Activated T-cell treated with anti-CD3 and anti-CD28 coated beads, Interleukin-2, amount 50 U/mL, for 24 hours (primary cell): ENCODE measurements at regions not wholly inside any gene's neighbourhood (a gene's known extent, or its start where the extent isn't known, plus 50 kb on each side); places are given as distances from the start of the nearest gene placed in this dataset.

ENCODE experiments used
- DNase-seq: peaks from one replicate; pipeline ENCODE4 v3.0.0-alpha.2; 2020
- H3K27ac Mint-ChIP-seq: 2 replicates; pipeline ENCODE4 v1.8.0; 2020; ENCODE audit warnings: mild to moderate bottlenecking, mixed read lengths
- H3K27me3 Mint-ChIP-seq: 2 replicates; pipeline ENCODE4 v1.8.0; 2020; ENCODE audit warnings: mixed read lengths
- H3K36me3 Mint-ChIP-seq: 2 replicates; pipeline ENCODE4 v1.8.0; 2020; ENCODE audit warnings: low read depth, mixed read lengths
- H3K4me1 Mint-ChIP-seq: 2 replicates; pipeline ENCODE4 v1.8.0; 2020; ENCODE audit warnings: low read depth, mixed read lengths
- H3K4me3 Mint-ChIP-seq: 2 replicates; pipeline ENCODE4 v1.8.0; 2020; ENCODE audit warnings: mild to moderate bottlenecking, moderate library complexity, mixed read lengths
- H3K9me3 Mint-ChIP-seq: 2 replicates; pipeline ENCODE4 v1.8.0; 2020; ENCODE audit warnings: mixed read lengths

- Mint-ChIP-seq H3K27ac (no peak overlapping the region), H3K9me3 (peaks cover 20% of the 10 kb centered on the region), H3K36me3 (no peaks in the 10 kb centered on the region), H3K4me3 (no peak overlapping the region), H3K27me3 (peaks cover 30% of the 10 kb centered on the region), H3K4me1 (no peaks in the 10 kb centered on the region)
- no peak for DNase-seq
Observed at GRCh38 chr10:30256084-30256483, 93.0 kb downstream of the MTPAP start.

- H3K4me3 Mint-ChIP-seq, result no peak overlapping the region
- no peak overlapping the region for H3K27ac Mint-ChIP-seq
- H3K36me3 Mint-ChIP-seq, result no peaks in the 10 kb centered on the region
- H3K4me1 Mint-ChIP-seq, result no peaks in the 10 kb centered on the region
- peaks cover 20% of the 10 kb centered on the region for H3K9me3 Mint-ChIP-seq
- no peak for DNase-seq
- H3K27me3 Mint-ChIP-seq, result peaks cover 30% of the 10 kb centered on the region
Observed at GRCh38 chr10:30254926-30255325, 94.2 kb downstream of the MTPAP start.

- H3K27ac Mint-ChIP-seq, result no peak overlapping the region
- DNase-seq, result no peak
- H3K9me3 Mint-ChIP-seq, result peaks cover 6% of the 10 kb centered on the region
- no peaks in the 10 kb centered on the region for H3K27me3 Mint-ChIP-seq
- peaks cover 6% of the 10 kb centered on the region for H3K4me1 Mint-ChIP-seq
- H3K36me3 Mint-ChIP-seq, result no peaks in the 10 kb centered on the region
- H3K4me3 Mint-ChIP-seq, result no peak overlapping the region
Observed at GRCh38 chr10:30248728-30249127, 100.3 kb downstream of the MTPAP start.

- peaks cover 6% of the 10 kb centered on the region for H3K4me1 Mint-ChIP-seq
- no peaks in the 10 kb centered on the region for H3K27me3 Mint-ChIP-seq
- H3K9me3 Mint-ChIP-seq, result peaks cover 2% of the 10 kb centered on the region
- H3K36me3 Mint-ChIP-seq, result no peaks in the 10 kb centered on the region
- no peak overlapping the region for H3K4me3 Mint-ChIP-seq
- DNase-seq, result no peak
- no peak overlapping the region for H3K27ac Mint-ChIP-seq
Observed at GRCh38 chr10:30247704-30248103, 101.4 kb downstream of the MTPAP start.

GRCh38 chr10:30241422-30242110, 107.5 kb downstream of the MTPAP start:
- H3K9me3 Mint-ChIP-seq, result no peaks in the 10 kb centered on the region
- no peaks in the 10 kb centered on the region for H3K36me3 Mint-ChIP-seq
- H3K4me1 Mint-ChIP-seq, result no peaks in the 10 kb centered on the region
- H3K27ac Mint-ChIP-seq, result no peak overlapping the region
- DNase-seq, result no peak
- no peak overlapping the region for H3K4me3 Mint-ChIP-seq
- H3K27me3 Mint-ChIP-seq, result peaks cover 5% of the 10 kb centered on the region

GRCh38 chr10:30238836-30239235, 110.2 kb downstream of the MTPAP start:
- H3K27me3 Mint-ChIP-seq, result peaks cover 8% of the 10 kb centered on the region
- H3K4me1 Mint-ChIP-seq, result no peaks in the 10 kb centered on the region
- no peaks in the 10 kb centered on the region for H3K9me3 Mint-ChIP-seq
- H3K27ac Mint-ChIP-seq, result no peak overlapping the region
- DNase-seq, result no peak
- no peak overlapping the region for H3K4me3 Mint-ChIP-seq
- H3K36me3 Mint-ChIP-seq, result no peaks in the 10 kb centered on the region

- no peak for DNase-seq
- Mint-ChIP-seq H3K4me3 (no peak overlapping the region), H3K9me3 (no peaks in the 10 kb centered on the region), H3K27ac (no peak overlapping the region), H3K27me3 (peaks cover 27% of the 10 kb centered on the region), H3K36me3 (no peaks in the 10 kb centered on the region), H3K4me1 (peaks cover 5% of the 10 kb centered on the region)
Observed at GRCh38 chr10:30233186-30233959, 115.7 kb downstream of the MTPAP start.

GRCh38 chr10:30231709-30232108, 117.4 kb downstream of the MTPAP start:
- Mint-ChIP-seq H3K27ac (no peak overlapping the region), H3K27me3 (peaks cover 27% of the 10 kb centered on the region), H3K36me3 (no peaks in the 10 kb centered on the region), H3K4me3 (no peak overlapping the region), H3K4me1 (peaks cover 5% of the 10 kb centered on the region), H3K9me3 (no peaks in the 10 kb centered on the region)
- DNase-seq, result no peak

- peaks cover 27% of the 10 kb centered on the region for H3K27me3 Mint-ChIP-seq
- H3K4me3 Mint-ChIP-seq, result no peak overlapping the region
- peaks cover 5% of the 10 kb centered on the region for H3K4me1 Mint-ChIP-seq
- H3K9me3 Mint-ChIP-seq, result no peaks in the 10 kb centered on the region
- H3K27ac Mint-ChIP-seq, result no peak overlapping the region
- H3K36me3 Mint-ChIP-seq, result no peaks in the 10 kb centered on the region
- DNase-seq, result no peak
Observed at GRCh38 chr10:30231071-30231652, 117.9 kb downstream of the MTPAP start.

GRCh38 chr10:30229536-30229935, 119.5 kb downstream of the MTPAP start:
- Mint-ChIP-seq H3K27me3 (peaks cover 29% of the 10 kb centered on the region), H3K4me1 (peaks cover 5% of the 10 kb centered on the region), H3K36me3 (no peaks in the 10 kb centered on the region), H3K4me3 (no peak overlapping the region), H3K9me3 (no peaks in the 10 kb centered on the region), H3K27ac (no peak overlapping the region)
- no peak for DNase-seq

- Mint-ChIP-seq H3K27me3 (peaks cover 29% of the 10 kb centered on the region), H3K36me3 (no peaks in the 10 kb centered on the region)
- no peak for DNase-seq
Observed at GRCh38 chr10:30228417-30229036, 120.6 kb downstream of the MTPAP start.

GRCh38 chr10:30227481-30227880, 121.6 kb downstream of the MTPAP start:
- H3K4me3 Mint-ChIP-seq, result no peak overlapping the region
- no peaks in the 10 kb centered on the region for H3K9me3 Mint-ChIP-seq
- no peak for DNase-seq
- no peak overlapping the region for H3K27ac Mint-ChIP-seq
- peaks cover 5% of the 10 kb centered on the region for H3K4me1 Mint-ChIP-seq
- no peaks in the 10 kb centered on the region for H3K36me3 Mint-ChIP-seq
- peaks cover 22% of the 10 kb centered on the region for H3K27me3 Mint-ChIP-seq

More at GRCh38 chr10:30228417-30229036, 120.6 kb downstream of the MTPAP start:
- peaks cover 5% of the 10 kb centered on the region for H3K4me1 Mint-ChIP-seq
- H3K4me3 Mint-ChIP-seq, result no peak overlapping the region
- H3K9me3 Mint-ChIP-seq, result no peaks in the 10 kb centered on the region
- H3K27ac Mint-ChIP-seq, result no peak overlapping the region

GRCh38 chr10:30219971-30220751, 128.9 kb downstream of the MTPAP start:
- H3K36me3 Mint-ChIP-seq, result no peaks in the 10 kb centered on the region
- H3K9me3 Mint-ChIP-seq, result no peaks in the 10 kb centered on the region
- peaks cover 43% of the 10 kb centered on the region for H3K27me3 Mint-ChIP-seq
- no peak overlapping the region for H3K27ac Mint-ChIP-seq
- no peak overlapping the region for H3K4me3 Mint-ChIP-seq
- no peak for DNase-seq
- H3K4me1 Mint-ChIP-seq, result peaks cover 9% of the 10 kb centered on the region

GRCh38 chr10:30216821-30217220, 132.3 kb downstream of the MTPAP start:
- Mint-ChIP-seq H3K4me3 (no peak overlapping the region), H3K27me3 (peaks cover 48% of the 10 kb centered on the region), H3K27ac (no peak overlapping the region), H3K36me3 (no peaks in the 10 kb centered on the region), H3K9me3 (no peaks in the 10 kb centered on the region), H3K4me1 (peaks cover 9% of the 10 kb centered on the region)
- no peak for DNase-seq
